ENCODE measurements at regions not wholly inside any gene's neighbourhood (a gene's known extent, or its start where the extent isn't known, plus 50 kb on each side); places are given as distances from the start of the nearest gene placed in this dataset.
A peak's percentile ranks its signal among the peaks of the same experiment; 100 is the strongest.

- DNase-seq (ENCODE audit: low read depth, low spot score) (no peak), ATAC-seq (no peak), FAIRE-seq (no peak)
- RAD21 ChIA-PET (ENCODE audit: unreplicated experiment) = interaction anchor here (1.3 to 1.4 kb wide), 2 partner anchors 11 to 33 kb away, joined by 3 to 4 read pairs; no protein-coding TSS in a partner anchor
- Histone ChIP-seq H3K4me3 (no peak overlapping the region), H3K9ac (ENCODE audit: control insufficient read depth, insufficient read depth, low read length) (no peak overlapping the region), H3K27me3 (replicated peaks in 1 of 2; ENCODE audit: control insufficient read depth in 2 of 2, insufficient read depth in 2 of 2, low read length in 1 of 2) (no peaks in the 10 kb centered on the region), H2AFZ (ENCODE audit: control insufficient read depth, low read depth, low read length) (no peak overlapping the region), H4K20me1 (ENCODE audit: control insufficient read depth, insufficient read depth) (no peaks in the 10 kb centered on the region), H3K4me1 (ENCODE audit: control insufficient read depth, insufficient read depth, low read length) (no peaks in the 10 kb centered on the region), H3K9me3 (replicated peaks; ENCODE audit: control insufficient read depth, insufficient read depth, low read length) (no peaks in the 10 kb centered on the region; the same call in 2 of the 3 replicates), H3K27ac (ENCODE audit: control insufficient read depth, insufficient read depth) (no peak overlapping the region), H3K36me3 (ENCODE audit: control insufficient read depth in 2 of 2, insufficient read depth in 2 of 2, low read length in 1 of 2) (peaks cover 0 to 22% of the 10 kb centered on the region in 2 experiments; a peak in 2 of 4 replicates), H3K4me2 (ENCODE audit: control insufficient read depth, insufficient read depth) (no peak overlapping the region), H3K79me2 (ENCODE audit: control insufficient read depth, insufficient read depth, low read length) (no peaks in the 10 kb centered on the region)
- POLR2A ChIA-PET = interaction anchor here (0.6 kb wide), 1 partner anchor 9 kb away, joined by 3 read pairs; no protein-coding TSS in a partner anchor
- intact Hi-C loops (cut with micrococcal nuclease; ENCODE audit: unreplicated experiment) (no loop called here), in situ Hi-C loops (cut with MboI) (no loop called here)
- CTCF ChIA-PET = interaction anchor here (0.8 to 1.1 kb wide), 3 partner anchors 17 to 54 kb away, joined by 3 read pairs; no protein-coding TSS in a partner anchor
- TF ChIP-seq E2F4 (IDR thresholded peaks at IDR 0.05; ENCODE audit: low read depth, low read length) (no peak), CREB1 (IDR thresholded peaks at IDR 0.05; ENCODE audit: low read depth) (no peak), CEBPZ (IDR thresholded peaks at IDR 0.05; ENCODE audit: low read depth, low read length) (no peak), EZH2 (IDR thresholded peaks at IDR 0.05; ENCODE audit: borderline replicate concordance, control insufficient read depth, low read depth, low read length) (no peak), JUNB (IDR thresholded peaks at IDR 0.05) (no peak)
- SMC1A ChIA-PET (ENCODE audit: uncharacterized antibody, unreplicated experiment) = interaction anchor here (0.7 to 1.6 kb wide), 7 partner anchors 11 to 100 kb away, joined by 3 to 5 read pairs (median 3); no protein-coding TSS in a partner anchor
- TSS peak; percentile 8 for BruUV-seq (replicated peaks)
Measured at GRCh38 chr2:159867567-159868361, 69.8 kb upstream of the CD302 start.

All from GM12878 (cell line).